ENCODE measurements at regions not wholly inside any gene's neighbourhood (a gene's known extent, or its start where the extent isn't known, plus 50 kb on each side); places are given as distances from the start of the nearest gene placed in this dataset.

GRCh38 chr7:115252461-115252860 lies 330.6 kb downstream of the MDFIC start:
- no peak for TF ChIP-seq POLR2A (IDR thresholded peaks at IDR 0.05)
- TF ChIP-seq CTCF (IDR thresholded peaks at IDR 0.05), result no peak
- no peaks in the 10 kb centered on the region for H3K36me3 ChIP-seq
- no peaks in the 10 kb centered on the region for H3K9me3 ChIP-seq
- no peak overlapping the region for H3K4me3 ChIP-seq
- H3K27ac ChIP-seq, result no peak overlapping the region
- ATAC-seq (no peak), DNase-seq (no peak)
- intact Hi-C loops (cut with DNase I), result no loop called here
- no peaks in the 10 kb centered on the region for H3K4me1 ChIP-seq
- WGBS (ENCODE audit: insufficient coverage, low coverage, low lambda C conversion rate, missing lambda C conversion rate), result 86% methylated on average over 2 of the region's 3 CpGs
- no peaks in the 10 kb centered on the region for H3K27me3 ChIP-seq

DNA sequence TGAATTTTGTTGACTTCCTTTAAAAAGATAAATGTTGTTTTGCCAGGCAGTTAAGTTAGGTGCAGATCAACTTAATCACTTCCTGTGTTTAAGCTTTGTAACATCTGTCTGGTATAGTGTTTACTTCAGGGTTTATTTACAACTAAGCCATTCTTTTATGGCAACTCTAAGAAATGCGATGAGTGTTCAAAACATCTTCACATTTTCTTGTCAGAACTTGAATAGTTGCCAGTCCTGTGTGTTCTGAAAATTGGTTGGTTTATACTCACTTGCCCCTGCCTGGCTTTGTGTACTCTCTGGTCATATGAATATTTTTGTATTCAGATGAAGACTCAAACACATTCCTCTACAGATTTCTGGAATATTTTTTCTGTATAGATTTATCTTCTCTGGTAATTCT lies 327.2 kb downstream of the MDFIC start:
- no peaks in the 10 kb centered on the region for H3K9me3 ChIP-seq
- intact Hi-C loops (cut with DNase I), result no loop called here
- ATAC-seq (no peak), DNase-seq (no peak)
- 41% methylated on average over 1 of the region's 1 CpG for WGBS (ENCODE audit: insufficient coverage, low coverage, low lambda C conversion rate, missing lambda C conversion rate)
- no peaks in the 10 kb centered on the region for H3K27me3 ChIP-seq
- H3K4me1 ChIP-seq, result no peaks in the 10 kb centered on the region
- H3K27ac ChIP-seq, result no peak overlapping the region
- no peak overlapping the region for H3K4me3 ChIP-seq
- no peaks in the 10 kb centered on the region for H3K36me3 ChIP-seq
- TF ChIP-seq CTCF (IDR thresholded peaks at IDR 0.05), result no peak

- WGBS (ENCODE audit: insufficient coverage, low coverage, low lambda C conversion rate, missing lambda C conversion rate), result 33% methylated on average over 1 of the region's 1 CpG
- no peaks in the 10 kb centered on the region for H3K4me1 ChIP-seq
- H3K9me3 ChIP-seq, result no peaks in the 10 kb centered on the region
Measured at GRCh38 chr7:115241151-115241550, 319.3 kb downstream of the MDFIC start.

GRCh38 chr7:115240242-115240641 lies 318.3 kb downstream of the MDFIC start:
- Histone ChIP-seq H3K36me3 (no peaks in the 10 kb centered on the region), H3K27me3 (no peaks in the 10 kb centered on the region), H3K4me1 (no peaks in the 10 kb centered on the region), H3K9me3 (no peaks in the 10 kb centered on the region), H3K27ac (no peak overlapping the region), H3K4me3 (no peak overlapping the region)
- WGBS (ENCODE audit: insufficient coverage, low coverage, low lambda C conversion rate, missing lambda C conversion rate), result 50% methylated on average over 1 of the region's 1 CpG
- ATAC-seq (no peak), DNase-seq (no peak)
- TF ChIP-seq POLR2A (IDR thresholded peaks at IDR 0.05) (no peak), CTCF (IDR thresholded peaks at IDR 0.05) (no peak)
- intact Hi-C loops (cut with DNase I), result no loop called here

More at GRCh38 chr7:115241151-115241550, 319.3 kb downstream of the MDFIC start:
- no peaks in the 10 kb centered on the region for H3K36me3 ChIP-seq
- no peak overlapping the region for H3K27ac ChIP-seq
- ATAC-seq (no peak), DNase-seq (no peak)
- no peak overlapping the region for H3K4me3 ChIP-seq
- TF ChIP-seq POLR2A (IDR thresholded peaks at IDR 0.05) (no peak), CTCF (IDR thresholded peaks at IDR 0.05) (no peak)
- intact Hi-C loops (cut with DNase I), result no loop called here
- no peaks in the 10 kb centered on the region for H3K27me3 ChIP-seq

GRCh38 chr7:115235075-115235474 lies 313.2 kb downstream of the MDFIC start:
- H3K27me3 ChIP-seq, result no peaks in the 10 kb centered on the region
- H3K36me3 ChIP-seq, result no peaks in the 10 kb centered on the region
- WGBS (ENCODE audit: insufficient coverage, low coverage, low lambda C conversion rate, missing lambda C conversion rate), result 75% methylated on average over 2 of the region's 2 CpGs
- no peaks in the 10 kb centered on the region for H3K4me1 ChIP-seq
- no peak for DNase-seq
- H3K4me3 ChIP-seq, result no peak overlapping the region
- ATAC-seq, result no peak
- H3K9me3 ChIP-seq, result no peaks in the 10 kb centered on the region
- H3K27ac ChIP-seq, result no peak overlapping the region
- TF ChIP-seq CTCF (IDR thresholded peaks at IDR 0.05) (no peak), POLR2A (IDR thresholded peaks at IDR 0.05) (no peak)
- intact Hi-C loops (cut with DNase I), result no loop called here

Measured in right lobe of liver (tissue), 6 donors.